H9 (cell line): ENCODE measurements at regions not wholly inside any gene's neighbourhood (a gene's known extent, or its start where the extent isn't known, plus 50 kb on each side); places are given as distances from the start of the nearest gene placed in this dataset.

Experiments used
- DNase-seq: peaks from one replicate; pipeline ENCODE4 v3.0.0-alpha.2; 2017
- H2AFZ ChIP-seq: one replicate; pipeline ENCODE4 v1.6.1; 2013; ENCODE audit warnings: mild to moderate bottlenecking, low read length, control low read depth, moderate library complexity
- H2AK5ac ChIP-seq: 2 replicates; pipeline ENCODE4 v1.6.1; 2013; ENCODE audit warnings: low read length, control low read depth, mixed read lengths; ENCODE audit not compliant: insufficient read length
- H2BK120ac ChIP-seq: one replicate; pipeline ENCODE4 v1.6.1; 2013; ENCODE audit warnings: low read depth, mild to moderate bottlenecking, low read length, control low read depth, inconsistent platforms; ENCODE audit not compliant: poor library complexity, severe bottlenecking
- H2BK12ac ChIP-seq: 2 replicates; pipeline ENCODE4 v1.6.1; 2013; ENCODE audit warnings: low read length, control low read depth, mixed read lengths, low read depth; ENCODE audit not compliant: insufficient read length
- H2BK15ac ChIP-seq: 2 replicates; pipeline ENCODE4 v1.6.1; 2013; ENCODE audit warnings: low read depth, low read length, control low read depth
- H2BK20ac ChIP-seq: one replicate; pipeline ENCODE4 v1.6.1; 2013; ENCODE audit warnings: low read depth, mild to moderate bottlenecking, low read length, control low read depth, inconsistent platforms; ENCODE audit not compliant: poor library complexity, severe bottlenecking
- H2BK5ac ChIP-seq: 2 replicates; pipeline ENCODE4 v1.6.1; 2013; ENCODE audit warnings: low read length, control low read depth, mixed read lengths; ENCODE audit not compliant: insufficient read length
- H3K14ac ChIP-seq: 2 replicates; pipeline ENCODE4 v1.6.1; 2013; ENCODE audit warnings: low read length, control low read depth; ENCODE audit not compliant: insufficient read depth
- H3K18ac ChIP-seq: 2 replicates; pipeline ENCODE4 v1.6.1; 2013; ENCODE audit warnings: low read depth, mild to moderate bottlenecking, mixed read lengths, low read length, control low read depth; ENCODE audit not compliant: insufficient read length
- H3K23ac ChIP-seq: 2 replicates; pipeline ENCODE4 v1.6.1; 2013; ENCODE audit warnings: low read length, control low read depth, mixed read lengths, low read depth; ENCODE audit not compliant: insufficient read length
- H3K23me2 ChIP-seq: 2 replicates; pipeline ENCODE4 v1.6.1; 2013; ENCODE audit warnings: low read depth, mild to moderate bottlenecking, mixed read lengths, low read length, control low read depth; ENCODE audit not compliant: insufficient read length, poor library complexity, severe bottlenecking
- H3K27ac ChIP-seq: 2 replicates; pipeline ENCODE4 v1.5.1; 2013; ENCODE audit warnings: low read length, control low read depth, mixed read lengths, low read depth; ENCODE audit not compliant: insufficient read length
- H3K27me3 ChIP-seq: 2 replicates; pipeline ENCODE4 v1.6.1; 2013; ENCODE audit warnings: low read length, control low read depth, inconsistent platforms; ENCODE audit not compliant: insufficient read depth
- H3K4ac ChIP-seq: 2 replicates; pipeline ENCODE4 v1.6.1; 2013; ENCODE audit warnings: low read depth, mild to moderate bottlenecking, control low read depth, inconsistent platforms, low read length, moderate library complexity
- H3K4me1 ChIP-seq: 2 replicates; pipeline ENCODE4 v1.6.1; 2013; ENCODE audit warnings: low read length, control low read depth, inconsistent platforms; ENCODE audit not compliant: insufficient read depth
- H3K4me2 ChIP-seq: 2 replicates; pipeline ENCODE4 v1.6.1; 2013; ENCODE audit warnings: low read length, control low read depth, mixed read lengths; ENCODE audit not compliant: insufficient read length, insufficient read depth
- H3K56ac ChIP-seq: 2 replicates; pipeline ENCODE4 v1.6.1; 2013; ENCODE audit warnings: low read depth, mild to moderate bottlenecking, mixed read lengths, low read length, control low read depth; ENCODE audit not compliant: insufficient read length
- H3K79me1 ChIP-seq: 2 replicates; pipeline ENCODE4 v1.6.1; 2013; ENCODE audit warnings: low read depth, mild to moderate bottlenecking, moderate library complexity, low read length, control low read depth, inconsistent platforms; ENCODE audit not compliant: insufficient read depth, poor library complexity, severe bottlenecking
- H3K79me2 ChIP-seq: 2 replicates; pipeline ENCODE4 v1.6.1; 2013; ENCODE audit warnings: low read length, control low read depth, inconsistent platforms; ENCODE audit not compliant: insufficient read depth
- H3K9ac ChIP-seq: 2 replicates; pipeline ENCODE4 v1.6.1; 2013; ENCODE audit warnings: low read length, control low read depth, mixed read lengths; ENCODE audit not compliant: insufficient read length; ENCODE audit errors: extremely low read depth
- H3K9me3 ChIP-seq: one replicate; pipeline ENCODE4 v1.6.1; 2013; ENCODE audit warnings: low read depth, low read length, inconsistent platforms; ENCODE audit not compliant: control insufficient read depth
- H3T11ph ChIP-seq: one replicate; pipeline ENCODE4 v1.6.1; 2013; ENCODE audit warnings: mild to moderate bottlenecking, low read length, control low read depth, inconsistent platforms
- H4K20me1 ChIP-seq: one replicate; pipeline ENCODE4 v1.6.1; 2013; ENCODE audit not compliant: control insufficient read depth, insufficient read length, insufficient read depth
- H4K5ac ChIP-seq: 2 replicates; pipeline ENCODE4 v1.6.1; 2013; ENCODE audit warnings: low read depth, mild to moderate bottlenecking, mixed read lengths, low read length, control low read depth; ENCODE audit not compliant: insufficient read length
- H4K8ac ChIP-seq: replicated peaks from 2 replicates; pipeline ENCODE4 v1.6.1; 2013; ENCODE audit warnings: low read length, control low read depth, mixed read lengths, low read depth; ENCODE audit not compliant: insufficient read length
- H4K91ac ChIP-seq: 2 replicates; pipeline ENCODE4 v1.6.1; 2013; ENCODE audit warnings: low read depth, mild to moderate bottlenecking, moderate library complexity, mixed read lengths, low read length, control low read depth; ENCODE audit not compliant: insufficient read length
- H3K27ac Mint-ChIP-seq, 3 experiments: 2 replicates in 2 of 3; 3 replicates in 1 of 3; pipeline ENCODE4 v1.8.0; 2020 to 2021; ENCODE audit warnings: mixed read lengths in 3 of 3, mild to moderate bottlenecking in 1 of 3, moderate library complexity in 1 of 3
- H3K27me3 Mint-ChIP-seq: 2 replicates; pipeline ENCODE4 v1.8.0; 2021; ENCODE audit warnings: low read depth, mild to moderate bottlenecking, moderate library complexity, mixed read lengths
- H3K36me3 Mint-ChIP-seq, 3 experiments: 2 replicates in 2 of 3; 3 replicates in 1 of 3; pipeline ENCODE4 v1.8.0; 2020 to 2021; ENCODE audit warnings: low read depth in 3 of 3, mixed read lengths in 3 of 3; ENCODE audit not compliant: insufficient read depth in 1 of 3
- H3K4me1 Mint-ChIP-seq, 2 experiments: 2 replicates each; pipeline ENCODE4 v1.8.0; 2020; ENCODE audit warnings: mixed read lengths in 2 of 2
- H3K4me3 Mint-ChIP-seq, 2 experiments: 2 replicates in 1 of 2; 3 replicates in 1 of 2; pipeline ENCODE4 v1.8.0; 2020 to 2021; ENCODE audit warnings: mild to moderate bottlenecking in 2 of 2, mixed read lengths in 2 of 2, moderate library complexity in 1 of 2
- H3K9me3 Mint-ChIP-seq, 2 experiments: 2 replicates in 1 of 2; 3 replicates in 1 of 2; pipeline ENCODE4 v1.8.0; 2020; ENCODE audit warnings: mild to moderate bottlenecking in 2 of 2, mixed read lengths in 2 of 2, moderate library complexity in 1 of 2
- whole genome bisulfite sequencing: extraction: QIAGEN DNeasy Blood & Tissue Kit; methylation state at CpG from one replicate; pipeline ENCODE4 v1.1.7; 2013; ENCODE audit warnings: missing lambda C conversion rate, low lambda C conversion rate, mixed read lengths; ENCODE audit not compliant: insufficient read length; ENCODE audit errors: extremely low coverage; 5-methylcytosine and 5-hydroxymethylcytosine counted together
- TF ChIP-seq, protein P1 (sequence below): fragments of 200-600 bp; sonication (generic); conservative IDR thresholded peaks from 3 replicates; pipeline ENCODE4 v1.8.0; 2021; ENCODE audit warnings: antibody characterized with exemption, mild to moderate bottlenecking

DNA sequence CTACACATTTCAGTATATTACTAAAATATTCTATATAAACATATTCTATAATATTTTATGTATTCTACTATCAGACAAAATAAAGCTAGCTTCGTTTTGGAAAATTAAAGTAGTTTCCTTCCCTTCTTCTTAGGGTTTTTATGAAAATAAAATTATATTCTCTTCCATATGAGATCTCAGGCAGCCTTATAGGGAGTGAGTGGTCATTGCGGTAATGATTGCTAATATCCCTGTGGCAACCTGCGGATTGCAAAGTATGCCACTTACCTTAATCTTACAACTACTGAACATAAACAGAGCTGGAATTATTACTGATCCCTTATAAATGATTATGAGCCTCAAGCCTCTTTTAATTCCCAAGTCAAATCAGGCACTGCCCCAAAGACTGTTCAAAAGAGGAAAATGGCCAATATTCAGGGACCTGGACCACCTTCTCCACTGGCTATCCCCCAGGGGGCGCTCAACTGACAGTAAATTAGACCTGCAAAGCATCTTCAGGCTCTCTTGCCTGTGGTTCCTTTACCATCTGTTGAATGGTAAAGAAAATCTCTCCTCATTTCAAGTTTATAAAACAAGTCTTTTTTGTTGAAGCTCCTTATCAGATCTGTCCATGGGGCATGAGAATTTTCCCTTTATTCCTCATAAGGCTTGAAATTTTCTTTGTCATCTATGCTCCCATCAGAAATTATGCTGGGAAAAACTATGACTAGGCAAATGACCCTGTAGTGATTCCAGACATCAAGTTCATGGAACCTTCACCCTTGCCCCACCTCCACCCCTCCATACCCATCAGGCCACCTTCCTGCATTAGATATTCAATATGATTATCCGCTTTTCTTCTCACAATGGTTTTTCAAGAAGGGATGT is 163.9 kb downstream of the CEMIP2 start:
- Histone ChIP-seq H4K5ac (no peak overlapping the region), H3K23ac (no peak overlapping the region), H4K8ac (no peak overlapping the region), H4K91ac (no peak overlapping the region), H3K23me2 (no peaks in the 10 kb centered on the region), H2BK12ac (no peak overlapping the region), H3K79me1 (no peaks in the 10 kb centered on the region), H2AK5ac (no peak overlapping the region), H3K4me2 (no peak overlapping the region), H2BK120ac (no peak overlapping the region), H2BK20ac (no peak overlapping the region), H3K9ac (no peak overlapping the region), H3K9me3 (no peaks in the 10 kb centered on the region), H3K4ac (no peak overlapping the region), H3K18ac (no peak overlapping the region), H3K79me2 (no peaks in the 10 kb centered on the region), H3K27me3 (no peaks in the 10 kb centered on the region), H3K4me1 (peaks cover 5% of the 10 kb centered on the region; the same call in 1 of the 2 replicates), H3K14ac (no peak overlapping the region), H2BK5ac (no peak overlapping the region), H2BK15ac (no peak overlapping the region), H3K56ac (no peak overlapping the region), H2AFZ (no peak overlapping the region), H3K27ac (no peak overlapping the region), H4K20me1 (no peaks in the 10 kb centered on the region), H3T11ph (no peak overlapping the region)
- Mint-ChIP-seq H3K36me3 (no peaks in the 10 kb centered on the region; a peak in 1 of 7 replicates), H3K27ac (no peak overlapping the region; a peak in 1 of 7 replicates), H3K9me3 (peaks cover 2 to 11% of the 10 kb centered on the region in 2 experiments; a peak in 3 of 5 replicates), H3K27me3 (no peaks in the 10 kb centered on the region), H3K4me3 (no peak overlapping the region), H3K4me1 (peaks cover 24 to 29% of the 10 kb centered on the region in 2 experiments)
- WGBS = no CpG with 5 or more reads among the region's 5 CpGs
- peak; percentile 69 for DNase-seq
- TF ChIP-seq, protein P1, sequence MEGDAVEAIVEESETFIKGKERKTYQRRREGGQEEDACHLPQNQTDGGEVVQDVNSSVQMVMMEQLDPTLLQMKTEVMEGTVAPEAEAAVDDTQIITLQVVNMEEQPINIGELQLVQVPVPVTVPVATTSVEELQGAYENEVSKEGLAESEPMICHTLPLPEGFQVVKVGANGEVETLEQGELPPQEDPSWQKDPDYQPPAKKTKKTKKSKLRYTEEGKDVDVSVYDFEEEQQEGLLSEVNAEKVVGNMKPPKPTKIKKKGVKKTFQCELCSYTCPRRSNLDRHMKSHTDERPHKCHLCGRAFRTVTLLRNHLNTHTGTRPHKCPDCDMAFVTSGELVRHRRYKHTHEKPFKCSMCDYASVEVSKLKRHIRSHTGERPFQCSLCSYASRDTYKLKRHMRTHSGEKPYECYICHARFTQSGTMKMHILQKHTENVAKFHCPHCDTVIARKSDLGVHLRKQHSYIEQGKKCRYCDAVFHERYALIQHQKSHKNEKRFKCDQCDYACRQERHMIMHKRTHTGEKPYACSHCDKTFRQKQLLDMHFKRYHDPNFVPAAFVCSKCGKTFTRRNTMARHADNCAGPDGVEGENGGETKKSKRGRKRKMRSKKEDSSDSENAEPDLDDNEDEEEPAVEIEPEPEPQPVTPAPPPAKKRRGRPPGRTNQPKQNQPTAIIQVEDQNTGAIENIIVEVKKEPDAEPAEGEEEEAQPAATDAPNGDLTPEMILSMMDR = peak; percentile 93
